ENCODE measurements at regions not wholly inside any gene's neighbourhood (a gene's known extent, or its start where the extent isn't known, plus 50 kb on each side); places are given as distances from the start of the nearest gene placed in this dataset.

- no peak overlapping the region for H3K4me3 ChIP-seq (ENCODE audit: low read depth, low read length)
- H3K27ac ChIP-seq (ENCODE audit: low read depth, low read length), result no peak overlapping the region
- peaks cover 14% of the 10 kb centered on the region; the same call in 1 of the 2 replicates for H3K27me3 ChIP-seq (ENCODE audit: insufficient read depth, low read length)
- H3K79me2 ChIP-seq (ENCODE audit: control insufficient read depth, insufficient read depth, low read length, unreplicated experiment), result no peaks in the 10 kb centered on the region
- H3K4me1 ChIP-seq (ENCODE audit: control insufficient read depth, insufficient read depth, low read length, unreplicated experiment), result no peaks in the 10 kb centered on the region
- H2AFZ ChIP-seq (ENCODE audit: low read length, unreplicated experiment), result no peak overlapping the region
- H3K36me3 ChIP-seq (ENCODE audit: insufficient read depth, low read length), result no peaks in the 10 kb centered on the region
These were observed 86.7 kb upstream of the SPATA31C2 start for GRCh38 chr9:88224938-88225337.

- H3K79me2 ChIP-seq (ENCODE audit: control insufficient read depth, insufficient read depth, low read length, unreplicated experiment), result no peaks in the 10 kb centered on the region
- H3K36me3 ChIP-seq (ENCODE audit: insufficient read depth, low read length), result no peaks in the 10 kb centered on the region
- no peak overlapping the region for H3K27ac ChIP-seq (ENCODE audit: low read depth, low read length)
- H3K4me1 ChIP-seq (ENCODE audit: control insufficient read depth, insufficient read depth, low read length, unreplicated experiment), result no peaks in the 10 kb centered on the region
- H3K4me3 ChIP-seq (ENCODE audit: low read depth, low read length), result no peak overlapping the region
- H2AFZ ChIP-seq (ENCODE audit: low read length, unreplicated experiment), result no peak overlapping the region
- H3K27me3 ChIP-seq (ENCODE audit: insufficient read depth, low read length), result peaks cover 2% of the 10 kb centered on the region; the same call in 1 of the 2 replicates
These were observed 82.8 kb upstream of the SPATA31C2 start for GRCh38 chr9:88221105-88221504.

GRCh38 chr9:88220652-88221051, 82.4 kb upstream of the SPATA31C2 start:
- no peak overlapping the region for H3K4me3 ChIP-seq (ENCODE audit: low read depth, low read length)
- peaks cover 6% of the 10 kb centered on the region; the same call in 1 of the 2 replicates for H3K27me3 ChIP-seq (ENCODE audit: insufficient read depth, low read length)
- no peaks in the 10 kb centered on the region for H3K4me1 ChIP-seq (ENCODE audit: control insufficient read depth, insufficient read depth, low read length, unreplicated experiment)
- H2AFZ ChIP-seq (ENCODE audit: low read length, unreplicated experiment), result no peak overlapping the region
- H3K36me3 ChIP-seq (ENCODE audit: insufficient read depth, low read length), result no peaks in the 10 kb centered on the region
- H3K79me2 ChIP-seq (ENCODE audit: control insufficient read depth, insufficient read depth, low read length, unreplicated experiment), result no peaks in the 10 kb centered on the region
- H3K27ac ChIP-seq (ENCODE audit: low read depth, low read length), result no peak overlapping the region

GRCh38 chr9:88219601-88220000, 81.3 kb upstream of the SPATA31C2 start:
- no peak overlapping the region for H3K4me3 ChIP-seq (ENCODE audit: low read depth, low read length)
- H2AFZ ChIP-seq (ENCODE audit: low read length, unreplicated experiment), result no peak overlapping the region
- H3K36me3 ChIP-seq (ENCODE audit: insufficient read depth, low read length), result no peaks in the 10 kb centered on the region
- peaks cover 16% of the 10 kb centered on the region for H3K27me3 ChIP-seq (ENCODE audit: insufficient read depth, low read length)
- no peaks in the 10 kb centered on the region for H3K79me2 ChIP-seq (ENCODE audit: control insufficient read depth, insufficient read depth, low read length, unreplicated experiment)
- H3K4me1 ChIP-seq (ENCODE audit: control insufficient read depth, insufficient read depth, low read length, unreplicated experiment), result no peaks in the 10 kb centered on the region
- H3K27ac ChIP-seq (ENCODE audit: low read depth, low read length), result no peak overlapping the region

- Histone ChIP-seq H3K36me3 (ENCODE audit: insufficient read depth, low read length) (no peaks in the 10 kb centered on the region), H3K27me3 (ENCODE audit: insufficient read depth, low read length) (peaks cover 20% of the 10 kb centered on the region), H3K4me1 (ENCODE audit: control insufficient read depth, insufficient read depth, low read length, unreplicated experiment) (no peaks in the 10 kb centered on the region)
These were observed 80.5 kb upstream of the SPATA31C2 start for GRCh38 chr9:88218726-88219125.

GRCh38 chr9:88216126-88216995, 78.1 kb upstream of the SPATA31C2 start:
- H3K4me1 ChIP-seq (ENCODE audit: control insufficient read depth, insufficient read depth, low read length, unreplicated experiment), result no peaks in the 10 kb centered on the region
- no peak overlapping the region for H3K4me3 ChIP-seq (ENCODE audit: low read depth, low read length)
- peaks cover 42% of the 10 kb centered on the region for H3K27me3 ChIP-seq (ENCODE audit: insufficient read depth, low read length)
- no peak overlapping the region for H2AFZ ChIP-seq (ENCODE audit: low read length, unreplicated experiment)
- H3K36me3 ChIP-seq (ENCODE audit: insufficient read depth, low read length), result no peaks in the 10 kb centered on the region
- no peak overlapping the region for H3K27ac ChIP-seq (ENCODE audit: low read depth, low read length)
- H3K79me2 ChIP-seq (ENCODE audit: control insufficient read depth, insufficient read depth, low read length, unreplicated experiment), result no peaks in the 10 kb centered on the region

More at GRCh38 chr9:88218726-88219125, 80.5 kb upstream of the SPATA31C2 start:
- Histone ChIP-seq H3K4me3 (ENCODE audit: low read depth, low read length) (no peak overlapping the region), H2AFZ (ENCODE audit: low read length, unreplicated experiment) (no peak overlapping the region), H3K79me2 (ENCODE audit: control insufficient read depth, insufficient read depth, low read length, unreplicated experiment) (no peaks in the 10 kb centered on the region), H3K27ac (ENCODE audit: low read depth, low read length) (no peak overlapping the region)

- Histone ChIP-seq H3K27ac (ENCODE audit: low read depth, low read length) (no peak overlapping the region), H2AFZ (ENCODE audit: low read length, unreplicated experiment) (no peak overlapping the region), H3K27me3 (ENCODE audit: insufficient read depth, low read length) (peaks cover 46% of the 10 kb centered on the region), H3K36me3 (ENCODE audit: insufficient read depth, low read length) (no peaks in the 10 kb centered on the region), H3K4me3 (ENCODE audit: low read depth, low read length) (no peak overlapping the region), H3K79me2 (ENCODE audit: control insufficient read depth, insufficient read depth, low read length, unreplicated experiment) (no peaks in the 10 kb centered on the region), H3K4me1 (ENCODE audit: control insufficient read depth, insufficient read depth, low read length, unreplicated experiment) (no peaks in the 10 kb centered on the region)
These were observed 77.2 kb upstream of the SPATA31C2 start for GRCh38 chr9:88215196-88216125.

GRCh38 chr9:88202321-88202720, 64.0 kb upstream of the SPATA31C2 start:
- Histone ChIP-seq H3K27me3 (ENCODE audit: insufficient read depth, low read length) (no peaks in the 10 kb centered on the region), H3K4me1 (ENCODE audit: control insufficient read depth, insufficient read depth, low read length, unreplicated experiment) (peaks cover 9% of the 10 kb centered on the region), H2AFZ (ENCODE audit: low read length, unreplicated experiment) (no peak overlapping the region), H3K4me3 (ENCODE audit: low read depth, low read length) (no peak overlapping the region), H3K79me2 (ENCODE audit: control insufficient read depth, insufficient read depth, low read length, unreplicated experiment) (no peaks in the 10 kb centered on the region), H3K36me3 (ENCODE audit: insufficient read depth, low read length) (no peaks in the 10 kb centered on the region), H3K27ac (ENCODE audit: low read depth, low read length) (no peak overlapping the region)

GRCh38 chr9:88198341-88198807, 60.1 kb upstream of the SPATA31C2 start:
- peak overlapping the region; percentile 68 for H3K4me3 ChIP-seq (ENCODE audit: low read depth, low read length)
- H3K27ac ChIP-seq (ENCODE audit: low read depth, low read length), result peak overlapping the region; percentile 59

GRCh38 chr9:88197781-88198340, 59.6 kb upstream of the SPATA31C2 start:
- peaks cover 12% of the 10 kb centered on the region for H3K4me1 ChIP-seq (ENCODE audit: control insufficient read depth, insufficient read depth, low read length, unreplicated experiment)
- H2AFZ ChIP-seq (ENCODE audit: low read length, unreplicated experiment), result peak overlapping the region; percentile 66
- H3K4me3 ChIP-seq (ENCODE audit: low read depth, low read length), result peak overlapping the region; percentile 68

More at GRCh38 chr9:88198341-88198807, 60.1 kb upstream of the SPATA31C2 start:
- Histone ChIP-seq H3K27me3 (ENCODE audit: insufficient read depth, low read length) (no peaks in the 10 kb centered on the region), H3K4me1 (ENCODE audit: control insufficient read depth, insufficient read depth, low read length, unreplicated experiment) (peaks cover 12% of the 10 kb centered on the region), H3K36me3 (ENCODE audit: insufficient read depth, low read length) (no peaks in the 10 kb centered on the region), H3K79me2 (ENCODE audit: control insufficient read depth, insufficient read depth, low read length, unreplicated experiment) (no peaks in the 10 kb centered on the region), H2AFZ (ENCODE audit: low read length, unreplicated experiment) (peak overlapping the region; percentile 66)

More at GRCh38 chr9:88197781-88198340, 59.6 kb upstream of the SPATA31C2 start:
- no peaks in the 10 kb centered on the region for H3K27me3 ChIP-seq (ENCODE audit: insufficient read depth, low read length)
- H3K27ac ChIP-seq (ENCODE audit: low read depth, low read length), result peak overlapping the region; percentile 59
- no peaks in the 10 kb centered on the region for H3K36me3 ChIP-seq (ENCODE audit: insufficient read depth, low read length)
- H3K79me2 ChIP-seq (ENCODE audit: control insufficient read depth, insufficient read depth, low read length, unreplicated experiment), result no peaks in the 10 kb centered on the region
